CD4-positive, alpha-beta T cell treated with Interleukin-4 for 1 hour (primary cell): ENCODE measurements at regions not wholly inside any gene's neighbourhood (a gene's known extent, or its start where the extent isn't known, plus 50 kb on each side); places are given as distances from the start of the nearest gene placed in this dataset.
A peak's percentile ranks its signal among the peaks of the same experiment; 100 is the strongest.

Experiments used
- DNase-seq, 2 donors: peaks; one replicate each; pipeline ENCODE4 v3.0.0-alpha.2; 2020 to 2022

DNA sequence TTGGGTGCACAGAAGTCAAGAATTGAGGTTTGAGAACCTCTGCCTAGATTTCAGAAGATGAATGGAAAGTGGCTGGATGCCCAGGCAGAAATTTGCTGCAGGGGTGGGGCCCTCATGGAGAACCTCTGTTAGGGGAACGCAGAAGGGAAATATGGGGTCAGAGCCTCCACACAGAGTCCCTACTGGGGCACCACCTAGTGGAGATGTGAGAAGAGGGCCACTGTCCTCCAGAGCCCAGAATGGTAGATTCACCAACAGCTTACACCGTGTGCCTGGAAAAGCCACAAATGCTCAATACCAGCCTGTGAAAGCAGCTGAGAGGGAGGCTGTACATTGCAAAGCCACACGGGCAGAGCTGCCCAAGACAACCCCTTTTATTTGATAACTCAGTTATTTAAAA is 383.5 kb downstream of the TLE4 start:
- DNase-seq = no peak

DNA sequence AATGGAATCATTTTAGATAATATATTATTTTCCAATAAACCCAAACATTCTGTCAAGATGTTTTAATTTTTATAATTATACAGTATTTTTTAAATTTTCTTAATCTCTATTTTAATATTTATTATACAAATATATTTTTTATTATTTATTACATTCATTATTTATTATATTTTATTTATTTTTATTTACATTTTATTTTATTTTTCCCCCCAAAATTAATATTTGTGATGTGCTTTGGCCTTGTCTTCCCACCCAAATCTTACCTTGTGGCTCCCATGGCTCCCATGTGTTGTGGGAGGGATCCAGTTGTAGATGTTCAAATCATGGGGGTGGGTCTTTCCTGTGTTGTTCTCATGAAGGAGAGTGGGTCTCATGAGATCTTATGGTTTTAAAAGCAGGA is 382.1 kb downstream of the TLE4 start:
- DNase-seq = no peak

DNA sequence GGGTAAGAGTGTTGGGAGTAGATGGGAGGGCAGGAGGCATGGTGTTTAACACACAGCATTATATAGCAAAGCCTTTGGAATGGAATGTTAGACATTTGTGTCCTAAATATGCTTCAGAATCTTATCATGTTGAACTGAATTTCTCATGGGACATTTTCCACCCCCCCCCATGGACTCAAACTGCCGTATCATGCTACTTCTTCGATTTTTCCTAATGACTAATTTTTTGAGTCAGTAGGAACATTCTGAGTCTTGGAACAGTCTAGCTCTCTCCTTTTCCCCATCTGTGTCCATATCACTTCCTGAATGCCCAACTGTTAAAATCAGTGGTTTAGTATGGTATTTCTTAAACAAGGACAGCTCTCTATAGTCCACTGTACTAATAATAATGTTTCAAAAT is 380.6 kb downstream of the TLE4 start:
- no peak for DNase-seq

DNA sequence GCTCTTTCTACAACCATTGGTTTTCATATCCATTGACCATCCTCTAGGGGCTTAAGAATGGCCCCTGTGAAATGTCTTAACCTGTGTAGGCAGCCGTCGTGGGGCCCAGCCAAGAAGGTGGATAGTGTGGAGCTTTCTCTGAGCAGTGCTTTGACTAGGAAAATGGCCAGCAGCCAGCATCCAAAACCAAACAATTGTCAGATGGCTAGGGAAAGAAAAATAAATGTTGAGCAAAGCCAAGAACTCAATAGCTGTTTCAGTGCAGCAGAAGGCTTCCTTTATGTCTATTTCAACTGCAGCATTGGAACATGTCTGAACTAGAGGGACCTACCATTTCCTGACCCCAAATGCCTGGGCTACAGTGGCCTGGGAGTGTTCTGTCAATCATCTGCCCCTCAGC is 374.9 kb downstream of the TLE4 start:
- DNase-seq = no peak

DNA sequence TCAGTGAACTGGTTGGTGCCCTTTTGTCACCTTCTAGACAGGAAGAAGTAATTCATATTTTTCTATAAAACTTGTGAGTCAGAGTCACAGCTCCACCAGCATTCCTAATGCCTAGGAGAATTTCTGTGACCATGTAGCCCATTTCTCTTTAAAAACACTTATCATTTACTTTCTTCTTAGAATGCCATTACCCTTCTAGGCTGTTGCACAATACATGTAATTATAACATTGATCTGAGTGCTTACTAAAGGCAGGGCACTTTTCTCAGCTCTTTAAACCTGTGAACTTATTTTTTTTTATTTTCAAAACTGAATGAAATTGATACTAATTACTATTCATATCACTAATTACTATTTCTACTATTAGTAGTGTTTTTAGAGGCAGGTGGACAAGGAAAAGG is 373.7 kb downstream of the TLE4 start:
- DNase-seq = no peak

DNA sequence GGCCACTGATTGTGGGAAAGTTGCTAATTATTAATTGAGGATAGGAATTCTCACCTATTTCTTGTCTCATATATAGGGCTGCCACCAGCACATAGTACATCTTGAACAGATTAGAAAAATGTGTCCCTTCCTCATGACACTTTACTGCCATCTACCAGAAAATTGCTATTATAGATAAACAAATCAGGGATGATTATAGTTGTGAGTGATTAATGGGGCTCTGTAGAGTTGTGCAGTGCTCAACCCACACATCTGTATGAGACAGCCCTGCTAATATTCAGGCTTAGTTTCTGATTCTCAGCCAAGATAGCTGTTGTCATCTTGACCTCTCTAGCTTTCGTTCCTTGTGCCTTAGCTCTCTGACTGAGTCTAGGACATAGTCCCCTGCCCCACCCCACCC is 373.3 kb downstream of the TLE4 start:
- peak in 1 of 2 donors; percentile 34 for DNase-seq

DNA sequence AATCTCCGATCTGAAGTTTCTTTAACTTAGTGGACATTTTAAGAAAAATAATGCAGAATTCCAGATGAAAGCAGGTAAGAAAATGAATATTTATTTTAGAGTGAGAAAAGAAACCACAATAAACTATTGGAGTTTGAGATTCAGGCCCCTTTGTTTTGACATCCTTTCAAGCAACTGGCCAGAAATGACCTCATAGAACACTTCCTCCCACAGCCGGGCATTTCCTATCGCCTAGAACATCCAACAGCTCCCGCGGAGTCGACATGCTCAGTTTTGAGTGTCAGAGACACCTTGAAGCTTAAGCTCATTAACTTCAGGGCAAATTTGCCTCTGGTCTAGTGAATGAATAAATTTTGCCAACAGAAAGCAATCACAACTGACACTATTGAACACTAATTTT is 369.2 kb downstream of the TLE4 start:
- no peak for DNase-seq

DNA sequence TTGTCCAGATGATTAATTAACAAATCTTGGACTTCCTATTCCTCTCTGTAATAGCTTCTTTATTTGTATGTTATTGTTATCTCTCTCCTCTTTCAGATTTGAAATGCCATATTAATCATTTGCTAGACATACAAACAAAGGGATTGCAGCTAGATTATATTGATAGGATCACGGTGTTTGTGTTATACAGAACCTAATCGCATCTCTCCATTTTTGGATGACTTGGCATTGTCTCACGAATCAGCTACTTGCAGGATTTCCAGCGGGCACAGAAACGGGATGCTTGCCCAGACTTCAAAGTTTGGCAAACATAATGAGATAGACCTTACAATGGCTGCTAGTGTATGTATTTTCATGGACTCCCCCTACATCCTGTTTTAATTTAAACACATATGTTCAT is 368.1 kb downstream of the TLE4 start:
- no peak for DNase-seq

DNA sequence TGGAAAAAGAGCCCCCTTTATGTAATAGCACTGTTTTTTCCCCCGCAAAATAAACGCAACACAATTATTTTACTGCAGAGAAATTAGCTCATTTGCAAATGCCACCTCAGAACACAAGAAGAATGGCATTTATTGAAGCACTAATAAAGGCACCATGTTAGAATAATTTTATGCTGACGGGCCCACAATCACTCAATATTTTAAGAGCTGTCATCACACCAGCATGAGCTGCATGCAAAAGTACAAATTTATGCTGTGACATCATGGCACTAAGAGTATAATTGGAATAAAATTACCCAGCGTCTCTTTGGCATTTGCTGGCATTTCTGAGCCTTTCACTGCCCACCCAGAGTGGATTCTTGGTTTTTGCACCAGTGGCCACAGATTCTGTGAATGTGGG is 364.6 kb downstream of the TLE4 start:
- DNase-seq = no peak

DNA sequence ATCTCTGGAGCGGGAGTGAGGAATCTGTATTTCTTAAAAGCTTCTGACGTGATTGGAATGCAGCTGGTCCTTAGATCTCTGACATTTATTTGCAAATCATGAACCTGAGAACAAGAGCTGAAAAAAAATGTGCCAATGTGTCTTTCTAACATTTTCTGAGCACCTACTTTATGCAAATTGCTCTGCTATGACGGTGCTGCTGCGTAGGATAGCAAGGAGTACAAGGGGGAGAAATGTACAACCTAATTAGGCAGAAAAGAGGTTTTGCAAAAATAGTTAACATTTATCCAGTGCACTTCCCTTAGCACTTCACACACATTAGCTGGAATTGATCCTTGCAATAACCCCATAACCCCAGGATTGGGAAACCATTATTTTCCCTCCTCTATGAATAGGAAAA is 357.5 kb downstream of the TLE4 start:
- no peak for DNase-seq

DNA sequence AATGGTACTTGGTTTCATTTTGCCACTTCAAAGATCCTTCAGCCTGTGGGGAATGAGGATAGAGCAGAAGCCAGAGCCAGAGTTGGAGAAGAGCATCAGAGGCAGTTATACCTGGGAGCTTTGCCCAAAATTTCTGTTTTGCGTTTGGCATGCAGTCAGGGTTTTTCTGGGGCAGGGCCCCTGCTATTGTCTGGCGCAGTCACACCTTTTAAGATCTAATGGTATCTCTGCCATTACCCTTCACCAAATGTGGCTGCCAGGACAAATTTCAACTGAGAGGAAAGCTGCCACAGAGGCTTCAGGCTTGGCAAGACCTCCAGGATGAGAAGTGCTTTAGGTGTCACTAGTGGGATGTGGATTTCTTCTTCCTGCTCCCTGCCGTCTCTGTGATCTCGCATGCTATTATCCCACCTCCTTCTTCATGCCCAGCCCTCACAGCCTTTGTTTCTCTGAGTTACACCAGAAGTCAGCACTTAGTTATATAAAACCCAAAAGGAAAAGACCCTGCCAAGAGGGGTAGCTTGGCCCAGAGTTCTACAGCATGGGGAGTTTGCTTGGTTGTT is 357.0 kb downstream of the TLE4 start:
- DNase-seq = no peak

DNA sequence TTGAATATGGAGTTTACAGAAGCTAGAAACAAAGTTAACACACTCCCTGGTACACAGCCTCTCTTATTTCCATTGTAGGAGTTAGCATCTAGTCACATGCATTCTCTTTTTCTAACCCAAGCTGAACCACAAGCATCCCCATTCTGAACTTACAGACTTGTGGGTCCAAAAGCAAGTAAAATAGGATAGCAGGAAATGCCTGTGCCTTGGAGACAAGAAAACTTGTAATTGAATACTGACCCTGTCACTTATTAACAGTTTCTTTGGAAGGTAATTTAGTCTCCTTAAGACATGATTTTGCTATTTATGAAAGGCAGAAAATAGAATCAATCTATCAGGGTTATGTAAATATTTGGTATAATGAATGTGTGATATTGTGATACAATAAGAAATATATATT is 353.6 kb downstream of the TLE4 start:
- DNase-seq = no peak

DNA sequence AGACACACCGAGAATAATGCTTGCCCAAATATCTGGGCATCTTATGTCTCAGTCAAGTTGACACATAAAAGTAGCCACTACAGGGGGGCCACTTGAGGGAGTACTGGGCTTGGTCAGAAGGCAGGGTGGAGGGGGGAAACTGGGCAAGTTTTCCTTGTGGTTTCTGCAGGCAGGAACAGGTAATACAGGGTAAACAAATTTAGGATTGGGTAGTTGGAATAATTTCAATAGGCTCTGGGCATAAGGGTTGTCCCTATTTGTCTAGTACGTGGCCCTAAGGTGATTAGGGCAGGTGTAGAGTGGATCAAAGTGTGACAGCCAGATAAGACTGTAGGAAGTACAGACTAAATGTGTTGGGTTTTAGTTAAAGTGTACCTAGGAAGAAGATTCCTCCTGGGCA is 353.1 kb downstream of the TLE4 start:
- no peak for DNase-seq

DNA sequence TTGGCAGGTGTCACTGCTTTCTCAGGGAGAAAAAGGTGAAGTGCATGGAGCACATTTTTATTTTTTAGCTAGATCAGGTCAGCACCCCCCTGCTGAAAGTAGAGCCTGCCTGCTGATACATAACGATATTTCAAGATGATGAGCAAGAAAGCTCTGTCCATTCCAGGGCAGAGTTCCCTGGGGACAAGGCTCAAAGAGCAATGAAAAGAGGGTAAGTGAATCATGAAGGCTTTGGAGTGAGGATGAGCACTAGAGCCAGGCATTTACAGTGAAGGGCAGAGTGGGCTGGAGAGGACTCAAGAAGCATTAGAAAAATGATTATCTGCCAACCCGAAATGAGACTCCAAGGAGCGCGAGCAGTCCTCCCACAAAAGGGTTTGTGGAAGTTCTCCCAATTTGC is 345.7 kb downstream of the TLE4 start:
- no peak for DNase-seq

DNA sequence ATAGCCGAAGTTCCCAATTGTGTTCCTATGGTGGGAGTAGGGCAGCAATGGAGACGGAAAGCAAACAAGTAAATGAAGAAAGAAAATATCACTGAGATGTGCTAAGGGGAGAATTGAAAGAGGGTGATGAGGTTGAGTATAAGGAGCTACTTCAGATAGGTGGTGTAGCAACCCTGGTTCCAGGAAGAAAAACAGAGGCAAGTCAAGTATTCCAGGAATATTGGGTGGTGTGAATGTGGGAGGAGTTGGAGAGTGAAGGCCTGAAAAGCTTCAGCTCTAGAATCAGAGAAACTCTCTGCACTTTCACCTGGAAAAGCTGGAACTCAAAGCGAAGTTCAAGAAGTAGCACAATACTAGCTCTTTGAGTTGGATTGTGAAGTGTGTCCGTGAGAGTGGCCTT is 342.1 kb downstream of the TLE4 start:
- no peak for DNase-seq

DNA sequence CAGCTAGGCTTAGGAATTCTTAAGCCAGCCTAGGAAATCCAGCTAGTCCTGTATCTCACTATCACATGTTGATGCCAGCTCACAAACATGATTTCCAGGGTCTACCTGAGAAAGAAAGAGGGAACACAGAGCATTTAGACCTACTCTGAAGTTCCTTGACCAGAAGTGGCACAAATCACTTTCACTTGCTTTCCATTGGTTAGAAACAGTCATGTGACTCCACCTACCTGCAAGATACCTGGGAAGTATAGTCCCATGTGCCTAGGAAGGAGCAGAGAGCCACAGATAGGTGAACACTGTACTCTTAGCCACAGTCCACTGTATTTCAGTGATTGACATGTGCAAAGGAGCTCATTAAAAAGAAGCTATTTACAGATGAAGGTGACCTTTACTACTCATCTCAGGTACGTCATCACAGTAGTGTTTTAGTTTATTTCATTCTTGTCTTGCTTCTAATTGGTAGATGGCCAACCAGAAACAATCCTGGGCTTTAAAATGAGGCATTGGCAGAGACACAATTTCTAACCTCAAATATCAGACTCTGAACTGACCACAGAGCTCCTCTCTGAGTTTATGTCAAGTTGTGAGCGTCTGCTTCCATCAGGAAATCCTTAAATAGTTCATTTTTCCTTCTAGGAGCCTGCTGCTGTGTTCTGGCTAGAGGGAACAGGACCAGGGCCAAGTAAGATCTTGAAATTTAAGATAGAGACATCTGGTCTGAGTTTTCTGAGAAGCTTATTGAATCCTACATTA is 340.7 kb downstream of the TLE4 start:
- no peak for DNase-seq

DNA sequence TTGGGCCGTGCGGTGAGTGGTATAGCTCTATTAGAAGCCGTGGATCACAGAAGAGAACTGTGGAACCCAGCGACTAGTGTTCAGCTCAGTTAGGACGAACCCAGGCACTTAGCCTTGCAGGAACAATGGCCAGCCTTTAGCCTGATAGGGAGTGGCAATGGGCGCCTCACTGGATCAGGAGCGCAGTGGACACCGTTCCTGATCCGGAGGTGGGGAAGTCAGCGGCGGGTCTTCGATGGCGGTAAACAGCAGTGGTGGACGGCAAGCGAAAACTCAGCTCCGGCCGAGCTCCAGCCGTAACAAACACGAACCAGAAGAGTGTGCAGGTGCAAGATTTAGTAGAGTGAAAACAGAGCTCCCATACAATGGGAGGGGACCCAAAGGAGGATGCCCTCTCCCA is 340.0 kb downstream of the TLE4 start:
- no peak for DNase-seq

DNA sequence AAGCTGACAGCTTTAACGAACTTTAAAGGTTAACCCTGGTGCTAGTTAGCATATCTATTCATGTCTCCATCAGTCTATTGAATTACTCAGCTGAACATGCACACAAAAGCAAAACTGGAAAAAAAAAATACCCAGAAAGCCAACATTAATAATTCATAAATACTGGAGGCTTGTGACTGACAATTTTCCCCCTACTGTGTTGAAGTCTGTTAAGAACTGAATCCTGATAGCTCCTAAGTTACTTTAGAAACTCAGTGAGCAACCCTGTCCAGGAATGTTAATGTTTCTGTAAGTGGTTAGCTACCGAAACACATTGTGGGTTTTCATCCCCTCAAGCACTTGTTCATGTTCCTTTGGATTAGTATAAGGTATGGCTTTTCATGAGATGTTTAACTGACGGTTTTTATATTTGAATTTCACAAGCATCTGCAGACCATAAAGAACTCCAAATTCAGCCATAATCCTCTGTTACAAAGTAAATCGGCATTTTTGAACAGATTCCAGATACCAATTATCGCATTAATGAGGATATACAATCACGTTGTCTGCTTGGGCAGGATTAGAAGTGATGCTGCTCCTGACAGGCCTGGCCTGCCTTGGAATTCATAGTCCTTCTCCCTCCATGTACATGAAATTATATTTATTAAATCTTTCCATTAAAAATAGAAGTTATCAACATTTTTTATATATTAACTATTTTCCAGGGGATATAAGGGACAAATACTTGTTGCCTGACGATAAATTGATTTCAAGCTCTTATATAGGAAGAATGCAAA is 331.2 kb downstream of the TLE4 start:
- DNase-seq = no peak

DNA sequence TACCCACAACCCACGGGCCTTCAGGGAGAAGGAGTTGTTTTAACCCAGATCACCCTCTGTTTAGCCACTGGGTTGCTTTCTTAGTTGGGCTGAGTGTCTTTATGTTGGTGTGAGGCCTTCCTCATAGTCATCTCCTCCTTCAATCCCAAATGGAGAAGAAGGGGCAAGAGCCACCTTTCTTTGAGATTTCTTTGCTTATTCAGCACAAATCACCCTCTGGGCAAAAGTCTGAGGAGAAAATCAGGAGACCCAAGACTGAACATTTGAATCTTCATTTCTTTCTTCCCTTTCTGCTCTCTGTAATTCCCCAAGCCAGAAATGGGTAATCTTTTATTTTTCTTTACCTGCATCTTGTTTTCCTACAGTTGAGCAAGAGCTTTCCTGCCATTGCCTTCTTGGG is 329.0 kb downstream of the TLE4 start:
- no peak for DNase-seq

DNA sequence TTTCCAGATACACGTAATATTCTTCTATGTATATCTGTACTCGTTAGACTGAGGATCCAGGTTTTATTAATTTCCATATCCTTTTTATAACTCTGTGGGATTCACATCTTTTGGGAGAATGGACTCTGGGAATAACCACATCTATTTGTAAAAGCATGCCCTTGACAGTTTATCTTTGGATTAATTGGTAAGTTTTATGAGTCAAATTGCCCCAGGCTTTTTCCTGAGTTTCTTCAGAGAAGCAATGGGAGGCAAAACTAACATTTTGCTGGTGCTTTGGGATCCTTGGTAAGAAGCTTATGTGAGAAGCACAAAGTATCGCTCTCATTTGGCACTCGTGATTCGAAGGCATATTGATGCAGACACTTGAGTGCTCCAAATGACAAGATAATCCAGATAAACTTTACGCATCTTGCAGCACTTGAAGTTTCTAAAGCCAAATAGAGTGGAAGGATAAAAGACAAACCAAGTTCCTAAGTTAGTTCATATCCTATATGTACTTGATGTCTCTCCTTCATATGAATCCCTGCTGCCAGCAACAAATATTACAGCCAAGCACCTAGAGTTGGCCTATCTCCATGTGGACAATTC is 324.7 kb downstream of the TLE4 start:
- DNase-seq = no peak

DNA sequence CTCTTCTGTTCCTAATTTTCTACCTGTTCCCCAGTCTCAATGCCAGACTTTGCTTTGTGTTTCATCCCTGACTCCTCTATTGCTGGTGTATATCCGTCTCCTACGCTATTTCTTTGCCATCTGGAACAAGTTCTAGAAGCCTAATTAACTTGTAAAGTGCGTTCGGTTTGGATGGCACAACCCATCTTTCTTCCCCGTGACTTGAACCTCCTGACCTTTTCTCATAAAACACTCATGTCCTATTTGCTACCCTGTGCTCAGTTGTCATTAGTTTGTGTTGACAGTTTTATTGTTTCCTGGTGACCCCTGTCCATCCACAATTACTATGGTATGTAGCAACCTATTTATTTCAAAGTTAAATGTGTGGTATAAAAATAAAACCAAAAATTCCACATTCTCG is 323.5 kb downstream of the TLE4 start:
- no peak for DNase-seq

DNA sequence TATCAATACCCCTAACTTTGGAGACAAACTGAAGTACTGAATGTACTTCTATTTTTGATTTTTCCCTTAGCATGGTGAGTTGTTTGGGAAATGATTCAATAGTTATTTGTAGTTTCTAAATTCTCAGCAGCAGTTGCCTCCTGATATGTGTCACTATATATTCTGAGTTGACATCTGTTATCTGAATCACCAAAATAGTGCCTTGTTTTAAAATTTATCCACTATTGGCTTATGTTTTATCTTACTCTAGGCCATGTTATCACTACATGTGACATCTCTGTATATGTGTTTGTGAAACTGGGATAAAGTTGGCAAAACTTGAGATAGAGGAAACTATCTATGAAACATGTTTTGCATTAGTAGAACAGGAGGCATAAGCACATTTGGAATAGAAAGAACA is 317.6 kb downstream of the TLE4 start:
- no peak for DNase-seq

DNA sequence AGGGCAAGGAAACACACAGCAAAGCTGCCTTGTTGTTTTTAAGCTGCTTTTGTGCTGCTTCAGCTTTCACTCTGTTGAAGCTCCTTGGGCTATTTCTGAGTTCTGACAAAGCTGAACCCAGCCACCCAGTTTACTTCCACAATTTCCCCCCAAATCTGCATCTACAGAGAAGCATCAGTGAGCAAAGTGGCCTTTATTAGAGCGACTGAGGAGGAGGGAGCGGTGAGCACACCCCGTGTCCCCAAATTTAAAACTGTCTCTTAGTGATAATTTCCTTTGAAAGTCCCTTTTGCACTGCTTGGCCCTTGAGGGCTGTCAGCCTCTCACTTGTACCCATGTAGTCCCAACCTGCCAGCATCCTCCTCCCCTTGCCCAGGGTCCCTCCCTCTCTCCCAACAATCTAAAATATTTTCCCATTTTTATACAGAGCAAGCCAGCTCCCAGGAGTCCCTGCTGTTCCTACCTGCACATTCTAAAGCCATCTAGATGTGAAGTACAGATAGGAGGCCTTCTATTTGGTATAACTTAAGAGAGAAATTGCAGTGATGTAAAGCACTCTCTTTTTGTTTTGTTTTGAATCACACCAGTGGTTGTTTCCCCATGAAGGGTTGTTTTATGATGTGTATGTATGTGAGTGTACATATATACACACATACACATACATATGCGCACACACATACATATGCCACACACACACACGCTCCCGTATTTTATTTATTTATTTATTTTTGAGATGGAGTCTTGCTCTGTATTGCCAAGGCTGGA is 313.5 kb downstream of the TLE4 start:
- no peak for DNase-seq
